CD14-positive monocyte (primary cell): ENCODE measurements at regions not wholly inside any gene's neighbourhood (a gene's known extent, or its start where the extent isn't known, plus 50 kb on each side); places are given as distances from the start of the nearest gene placed in this dataset.

ENCODE experiments used
- DNase-seq, 3 donors: peaks; one replicate each; pipeline ENCODE4 v3.0.0-alpha.2; 2011 to 2022
- H2AFZ ChIP-seq: 2 replicates; pipeline ENCODE4 v1.6.0; 2012; ENCODE audit warnings: mild to moderate bottlenecking, low read depth, low read length, inconsistent platforms; ENCODE audit not compliant: insufficient read depth, poor library complexity, severe bottlenecking
- H3K27ac ChIP-seq, 2 donors: 1 replicate in 1 of 2; 2 replicates in 1 of 2; pipeline ENCODE4 v1.5.1; 2012 to 2013; ENCODE audit warnings: low read length in 2 of 2, control low read depth in 1 of 2, inconsistent platforms in 1 of 2, low read depth in 1 of 2, mild to moderate bottlenecking in 1 of 2
- H3K27me3 ChIP-seq, 2 donors: one replicate each; pipeline versions ENCODE4 v1.6.0 to v1.6.1; 2011 to 2013; ENCODE audit warnings: low read length in 2 of 2; ENCODE audit not compliant: control insufficient read depth in 2 of 2, insufficient read depth in 2 of 2
- H3K36me3 ChIP-seq, 2 donors: replicated peaks in 1 of 2; 1 replicate in 1 of 2; 2 replicates in 1 of 2; pipeline versions ENCODE4 v1.5.1 to v1.6.1; 2012 to 2013; ENCODE audit warnings: low read length in 2 of 2, control low read depth in 1 of 2, inconsistent platforms in 1 of 2, mild to moderate bottlenecking in 1 of 2; ENCODE audit not compliant: insufficient read depth in 2 of 2, control insufficient read depth in 1 of 2
- H3K4me1 ChIP-seq, 2 donors: 1 replicate in 1 of 2; 2 replicates in 1 of 2; pipeline versions ENCODE4 v1.5.1 to v1.6.1; 2012 to 2013; ENCODE audit warnings: low read length in 2 of 2, control low read depth in 1 of 2, inconsistent platforms in 1 of 2, mild to moderate bottlenecking in 1 of 2, moderate library complexity in 1 of 2; ENCODE audit not compliant: insufficient read depth in 2 of 2, control insufficient read depth in 1 of 2
- H3K4me2 ChIP-seq: replicated peaks from 2 replicates; pipeline ENCODE3; 2012; ENCODE audit warnings: low read length, moderate library complexity, mild to moderate bottlenecking; ENCODE audit not compliant: poor library complexity, severe bottlenecking; ENCODE audit errors: extremely low read depth
- H3K4me3 ChIP-seq, 3 experiments: fragments of 200-600 bp in 1 of 3; sonication (generic) in 1 of 3; replicated peaks in 1 of 3; 1 replicate in 2 of 3; 2 replicates in 1 of 3; pipeline ENCODE4 v1.5.1; 2011 to 2013; ENCODE audit warnings: low read length in 3 of 3, mild to moderate bottlenecking in 3 of 3, control low read depth in 2 of 3, low read depth in 2 of 3, inconsistent platforms in 1 of 3, moderate library complexity in 1 of 3
- H3K79me2 ChIP-seq: 2 replicates; pipeline ENCODE4 v1.6.0; 2012; ENCODE audit warnings: mild to moderate bottlenecking, control low read depth, inconsistent platforms, low read length, moderate library complexity; ENCODE audit not compliant: insufficient read depth
- H3K9ac ChIP-seq: 2 replicates; pipeline ENCODE4 v1.6.0; 2017; ENCODE audit warnings: low read length, mild to moderate bottlenecking; ENCODE audit not compliant: insufficient read depth, poor library complexity, severe bottlenecking
- H3K9me3 ChIP-seq, 2 donors: replicated peaks in 1 of 2; 1 replicate in 1 of 2; 2 replicates in 1 of 2; pipeline versions ENCODE4 v1.5.1 to v1.6.1; 2012 to 2013; ENCODE audit warnings: low read length in 2 of 2, control low read depth in 1 of 2; ENCODE audit not compliant: control insufficient read depth in 1 of 2, insufficient read depth in 1 of 2
- H4K20me1 ChIP-seq: 2 replicates; pipeline ENCODE4 v1.6.0; 2012; ENCODE audit warnings: mild to moderate bottlenecking, low read length, control low read depth, moderate library complexity; ENCODE audit not compliant: insufficient read depth
- H3K27ac Mint-ChIP-seq, 7 donors: one replicate each; pipeline ENCODE4 v1.8.0; 2020; ENCODE audit warnings: mild to moderate bottlenecking in 7 of 7, mixed read lengths in 7 of 7, moderate library complexity in 6 of 7, inconsistent platforms in 2 of 7
- H3K27me3 Mint-ChIP-seq, 3 donors: one replicate each; pipeline ENCODE4 v1.8.0; 2021 to 2022; ENCODE audit warnings: low read depth in 3 of 3, mild to moderate bottlenecking in 3 of 3, mixed read lengths in 3 of 3, moderate library complexity in 3 of 3, inconsistent platforms in 1 of 3
- H3K36me3 Mint-ChIP-seq, 2 donors: one replicate each; pipeline ENCODE4 v1.8.0; 2020; ENCODE audit warnings: mixed read lengths in 2 of 2, inconsistent platforms in 1 of 2, mild to moderate bottlenecking in 1 of 2
- H3K4me1 Mint-ChIP-seq: one replicate; pipeline ENCODE4 v1.8.0; 2020; ENCODE audit warnings: mild to moderate bottlenecking, mixed read lengths
- H3K4me3 Mint-ChIP-seq, 2 donors: one replicate each; pipeline ENCODE4 v1.8.0; 2020; ENCODE audit warnings: mild to moderate bottlenecking in 2 of 2, mixed read lengths in 2 of 2, moderate library complexity in 1 of 2
- H3K9me3 Mint-ChIP-seq, 7 donors: one replicate each; pipeline ENCODE4 v1.8.0; 2020 to 2022; ENCODE audit warnings: mixed read lengths in 7 of 7, mild to moderate bottlenecking in 6 of 7, moderate library complexity in 6 of 7, inconsistent platforms in 2 of 7
- CTCF ChIP-seq: fragments of 200-600 bp; IDR thresholded peaks from one replicate; pipeline ENCODE4 v1.8.0; 2022; ENCODE audit warnings: antibody characterized with exemption, mild to moderate bottlenecking
- WGBS: methylation state at CpG from one replicate; pipeline ENCODE4 v1.1.5; 2013; ENCODE audit warnings: missing lambda C conversion rate; ENCODE audit not compliant: insufficient coverage; 5-methylcytosine and 5-hydroxymethylcytosine counted together
- intact Hi-C, 2 donors: fragments of 100-400 bp; cut with micrococcal nuclease; formaldehyde crosslinking; loops; one replicate each; pipeline versions ENCODE4 v1.15.0 to v1.15.1; 2023

- Histone ChIP-seq H3K4me1 (no peaks in the 10 kb centered on the region), H3K36me3 (no peaks in the 10 kb centered on the region), H3K9ac (no peak overlapping the region), H3K27me3 (no peaks in the 10 kb centered on the region), H3K9me3 (no peaks in the 10 kb centered on the region), H3K79me2 (no peaks in the 10 kb centered on the region), H3K4me2 (no peak overlapping the region), H3K4me3 (no peak overlapping the region), H2AFZ (no peak overlapping the region), H4K20me1 (no peaks in the 10 kb centered on the region), H3K27ac (no peak overlapping the region)
- H3K36me3 Mint-ChIP-seq = no peaks in the 10 kb centered on the region
- no peak for DNase-seq
- H3K9me3 Mint-ChIP-seq = peaks cover 0 to 12% (median 6%) of the 10 kb centered on the region in 7 donors
- H3K27me3 Mint-ChIP-seq = peaks cover 0 to 2% (median 0%) of the 10 kb centered on the region in 3 donors
- no peak overlapping the region for H3K4me3 Mint-ChIP-seq
- no peaks in the 10 kb centered on the region for H3K4me1 Mint-ChIP-seq
- no CpG with 5 or more reads among the region's 3 CpGs for WGBS
- TF ChIP-seq CTCF = no peak
- H3K27ac Mint-ChIP-seq = no peak overlapping the region
- intact Hi-C loops = no loop called here
These were observed 68.3 kb upstream of the RC3H1 start for GRCh38 chr1:174090471-174090870.

GRCh38 chr1:174080819-174081218 lies 58.7 kb upstream of the RC3H1 start:
- no peak overlapping the region for H3K4me3 Mint-ChIP-seq
- no peaks in the 10 kb centered on the region for H3K79me2 ChIP-seq
- H2AFZ ChIP-seq = no peak overlapping the region
- H3K4me1 ChIP-seq = no peaks in the 10 kb centered on the region
- H3K27ac Mint-ChIP-seq = no peak overlapping the region
- intact Hi-C loops = no loop called here
- H3K36me3 Mint-ChIP-seq = no peaks in the 10 kb centered on the region
- no CpG with 5 or more reads among the region's 1 CpG for WGBS
- H3K27me3 Mint-ChIP-seq = peaks cover 0 to 6% (median 1%) of the 10 kb centered on the region in 3 donors
- no peak for TF ChIP-seq CTCF
- no peak overlapping the region for H3K4me2 ChIP-seq
- DNase-seq = no peak
- H3K9me3 Mint-ChIP-seq = peaks cover 0 to 7% (median 0%) of the 10 kb centered on the region in 7 donors
- H3K4me3 ChIP-seq = no peak overlapping the region
- H3K9me3 ChIP-seq = no peaks in the 10 kb centered on the region
- no peak overlapping the region for H3K27ac ChIP-seq
- H3K36me3 ChIP-seq = no peaks in the 10 kb centered on the region
- H3K4me1 Mint-ChIP-seq = no peaks in the 10 kb centered on the region
- H3K9ac ChIP-seq = no peak overlapping the region
- no peaks in the 10 kb centered on the region for H3K27me3 ChIP-seq
- H4K20me1 ChIP-seq = no peaks in the 10 kb centered on the region
